HCT116 (cell line): ENCODE measurements at regions not wholly inside any gene's neighbourhood (a gene's known extent, or its start where the extent isn't known, plus 50 kb on each side); places are given as distances from the start of the nearest gene placed in this dataset.

Source experiments
- ATAC-seq: fragments of 200-7000 bp; cut with Tn5 transposase; 2 replicates; pipeline ENCODE4 v1.9.1; 2020; ENCODE audit warnings: mild to moderate bottlenecking, moderate library complexity
- BruUV-seq: library from RNA; stranded (reverse); fragments of 400-500 nt; replicated peaks from 2 replicates; lab custom pipeline; 2021; lab: Mats Ljungman, UMichigan
- CTCF ChIA-PET: fragments of 300-600 bp; sonication (Branson Sonifier 250); formaldehyde crosslinking; loops from one replicate; lab custom pipeline; 2021; ENCODE audit warnings: antibody characterized with exemption; lab: Charles Lee
- POLR2A ChIA-PET: fragments of 300-600, 350-600 bp; sonication (Branson Sonifier 250); formaldehyde crosslinking; loops from one replicate; lab custom pipeline; 2021; ENCODE audit warnings: antibody characterized with exemption; lab: Charles Lee
- RAD21 ChIA-PET, 2 experiments: fragments of 300-600 bp; sonication (Branson Sonifier 250); formaldehyde crosslinking; loops; one replicate each; lab custom pipeline; 2023; ENCODE audit warnings: low total read pairs in 2 of 2; ENCODE audit not compliant: uncharacterized antibody in 2 of 2, unreplicated experiment in 2 of 2, low non-redundant PET in 1 of 2; lab: Charles Lee
- DNase-seq: peaks from one replicate; pipeline ENCODE4 v3.0.0-alpha.2; 2010; ENCODE audit warnings: low read depth, low spot score
- H2AFZ ChIP-seq: fragments of 200-600 bp; shearing (Covaris generic), sonication (generic); 2 replicates; pipeline ENCODE4 v1.6.1; 2017; ENCODE audit warnings: low read depth, mixed run types, mixed read lengths, antibody characterized with exemption, low read length; ENCODE audit not compliant: poor library complexity, severe bottlenecking
- H3K27ac ChIP-seq: 2 replicates; pipeline ENCODE4 v1.5.1; 2012; ENCODE audit warnings: low read depth, low read length
- H3K27me3 ChIP-seq: fragments of 200-600 bp; sonication (generic); 2 replicates; pipeline ENCODE4 v1.6.1; 2016; ENCODE audit warnings: mixed run types, low read length, mixed read lengths; ENCODE audit not compliant: insufficient read depth
- H3K36me3 ChIP-seq, 2 experiments: fragments of 200-500 bp in 1 of 2; fragments of 200-600 bp in 1 of 2; sonication (Bioruptor generic) in 1 of 2; sonication (generic) in 1 of 2; 2 replicates each; pipeline versions ENCODE4 v1.5.1 to v1.6.1; 2014 to 2016; ENCODE audit warnings: low read length in 2 of 2, inconsistent platforms in 1 of 2, mixed read lengths in 1 of 2, mixed run types in 1 of 2; ENCODE audit not compliant: insufficient read depth in 2 of 2, control insufficient read depth in 1 of 2
- H3K4me1 ChIP-seq, 2 experiments: fragments of 200-600 bp in 1 of 2; sonication (generic) in 1 of 2; 2 replicates each; pipeline versions ENCODE4 v1.5.1 to v1.6.1; 2012 to 2017; ENCODE audit warnings: low read length in 2 of 2, inconsistent platforms in 1 of 2, mild to moderate bottlenecking in 1 of 2, mixed read lengths in 1 of 2, mixed run types in 1 of 2, moderate library complexity in 1 of 2; ENCODE audit not compliant: insufficient read depth in 2 of 2, control insufficient read depth in 1 of 2
- H3K4me2 ChIP-seq: fragments of 200-600 bp; sonication (generic); 2 replicates; pipeline ENCODE4 v1.6.1; 2017; ENCODE audit warnings: mixed run types, low read length, mixed read lengths
- H3K4me3 ChIP-seq, 2 experiments: fragments of 200-600 bp in 1 of 2; sonication (generic) in 1 of 2; replicated peaks in 1 of 2; 2 replicates each; pipeline ENCODE4 v1.5.1; 2011 to 2016; ENCODE audit warnings: low read length in 2 of 2, control low read depth in 1 of 2, low read depth in 1 of 2, mild to moderate bottlenecking in 1 of 2, mixed read lengths in 1 of 2, mixed run types in 1 of 2
- H3K79me2 ChIP-seq: fragments of 200-600 bp; sonication (generic); 2 replicates; pipeline ENCODE4 v1.6.1; 2017; ENCODE audit warnings: mild to moderate bottlenecking, mixed run types, low read length, moderate library complexity, mixed read lengths; ENCODE audit not compliant: insufficient read depth
- H3K9ac ChIP-seq: fragments of 200-600 bp; sonication (generic); 2 replicates; pipeline ENCODE4 v1.6.1; 2016; ENCODE audit warnings: low read length, mixed read lengths
- H3K9me2 ChIP-seq: fragments of 200-600 bp; sonication (generic), shearing (Covaris generic); 2 replicates; pipeline ENCODE4 v1.6.1; 2017; ENCODE audit warnings: mixed run types, mild to moderate bottlenecking, moderate library complexity; ENCODE audit not compliant: insufficient read depth
- H3K9me3 ChIP-seq, 2 experiments: fragments of 200-500 bp in 1 of 2; fragments of 200-600 bp in 1 of 2; sonication (Bioruptor generic) in 1 of 2; sonication (generic) in 1 of 2; 2 replicates each; pipeline ENCODE4 v1.6.1; 2014 to 2017; ENCODE audit warnings: low read length in 2 of 2, mixed read lengths in 2 of 2, inconsistent platforms in 1 of 2, low read depth in 1 of 2, mild to moderate bottlenecking in 1 of 2, mixed run types in 1 of 2, moderate library complexity in 1 of 2; ENCODE audit not compliant: control insufficient read depth in 1 of 2, insufficient read depth in 1 of 2
- H4K20me1 ChIP-seq: fragments of 200-600 bp; sonication (generic), shearing (Covaris generic); 2 replicates; pipeline ENCODE4 v1.6.1; 2017; ENCODE audit warnings: mixed run types, mild to moderate bottlenecking, moderate library complexity; ENCODE audit not compliant: insufficient read depth
- ATF3 ChIP-seq: IDR thresholded peaks from 2 replicates; pipeline ENCODE4 v1.6.1; 2012
- CEBPB ChIP-seq: IDR thresholded peaks from 2 replicates; pipeline ENCODE4 v1.6.1; 2012; ENCODE audit warnings: low read depth
- CTCF ChIP-seq, 3 experiments: fragments of 200-600 bp in 1 of 3; sonication (generic) in 1 of 3; IDR thresholded peaks in 2 of 3; conservative IDR thresholded peaks in 1 of 3; 2 replicates each; pipeline ENCODE4 v1.5.1; 2012 to 2017; ENCODE audit warnings: low read depth in 2 of 3, low read length in 2 of 3, antibody characterized with exemption in 1 of 3, borderline replicate concordance in 1 of 3, control low read depth in 1 of 3, mild to moderate bottlenecking in 1 of 3, mixed read lengths in 1 of 3, mixed run types in 1 of 3, moderate library complexity in 1 of 3; ENCODE audit not compliant: insufficient read depth in 1 of 3
- ELF1 ChIP-seq: IDR thresholded peaks from 2 replicates; pipeline ENCODE4 v1.6.1; 2012; ENCODE audit warnings: low read depth, borderline replicate concordance
- EZH2phosphoT487 ChIP-seq: fragments of 200-600 bp; IDR thresholded peaks from 2 replicates; pipeline ENCODE4 v1.6.1; 2018; ENCODE audit warnings: antibody characterized with exemption, borderline replicate concordance
- FOSL1 ChIP-seq: IDR thresholded peaks from 2 replicates; pipeline ENCODE4 v1.6.1; 2012; ENCODE audit warnings: low read depth
- POLR2AphosphoS5 ChIP-seq: IDR thresholded peaks from 2 replicates; pipeline ENCODE4 v1.6.1; 2011; ENCODE audit warnings: mild to moderate bottlenecking, low read depth, low read length, moderate library complexity
- RAD21 ChIP-seq: IDR thresholded peaks from 2 replicates; pipeline ENCODE4 v1.6.1; 2012; ENCODE audit warnings: low read depth, mild to moderate bottlenecking
- SIN3A ChIP-seq: IDR thresholded peaks from 2 replicates; pipeline ENCODE4 v1.6.1; 2012; ENCODE audit warnings: low read depth
- SP1 ChIP-seq: IDR thresholded peaks from 2 replicates; pipeline ENCODE4 v1.6.1; 2012; ENCODE audit warnings: low read depth
- SRF ChIP-seq: IDR thresholded peaks from 2 replicates; pipeline ENCODE4 v1.6.1; 2012; ENCODE audit warnings: low read depth
- YY1 ChIP-seq: IDR thresholded peaks from 2 replicates; pipeline ENCODE4 v1.6.1; 2011; ENCODE audit warnings: low read length, low read depth, moderate library complexity, mild to moderate bottlenecking; ENCODE audit not compliant: insufficient replicate concordance; ENCODE audit errors: extremely low read depth
- ZFX ChIP-seq: fragments of 450-650 bp; IDR thresholded peaks from 2 replicates; pipeline ENCODE4 v1.6.1; 2017
- intact Hi-C: fragments of 100-400 bp; cut with micrococcal nuclease; formaldehyde crosslinking; loops from 2 replicates; pipeline ENCODE4 v1.10.0; 2022
- TF ChIP-seq, protein P1 (sequence below): IDR thresholded peaks from 2 replicates; pipeline ENCODE4 v1.6.1; 2012; ENCODE audit warnings: low read depth

DNA sequence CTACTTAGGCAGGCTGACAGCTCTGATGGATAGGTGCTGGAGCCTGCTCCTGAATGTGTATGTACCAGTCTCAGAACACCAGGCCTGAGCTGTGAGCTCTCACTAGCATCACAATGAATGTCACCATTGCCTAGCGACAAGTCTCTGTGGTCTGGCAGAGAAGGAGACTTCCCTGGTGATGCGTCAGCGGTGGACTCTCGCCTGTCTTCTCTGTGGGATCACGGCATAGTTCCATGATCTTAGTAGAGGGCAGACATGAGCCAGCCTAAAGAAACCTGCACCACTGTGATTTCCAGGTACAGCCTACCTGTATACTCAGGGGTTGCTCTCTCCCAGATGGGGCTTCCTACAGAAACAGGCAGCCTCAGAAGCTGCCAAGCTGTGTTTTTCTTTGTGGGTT, 699.2 kb upstream of the TSPY4 start:
- no TSS peak for BruUV-seq
- no peak overlapping the region for H3K9ac ChIP-seq
- H3K4me3 ChIP-seq = no peak overlapping the region
- no peak overlapping the region for H3K4me2 ChIP-seq
- H4K20me1 ChIP-seq = no peaks in the 10 kb centered on the region
- POLR2A ChIA-PET = no interaction called here
- no peak overlapping the region for H2AFZ ChIP-seq
- no peak for DNase-seq
- H3K27me3 ChIP-seq = no peaks in the 10 kb centered on the region
- TF ChIP-seq FOSL1 (no peak), SRF (no peak), SP1 (no peak), RAD21 (no peak), SIN3A (no peak), CTCF (IDR thresholded peaks at IDR 0.05 in 2 of 3, conservative IDR thresholded peaks at IDR 0.05 in 1 of 3; ENCODE audit: borderline replicate concordance in 1 of 3, insufficient read depth in 1 of 3, low read depth in 2 of 3, low read length in 2 of 3) (no peak), EZH2phosphoT487 (no peak), ATF3 (no peak), POLR2AphosphoS5 (no peak), CEBPB (no peak), ZFX (no peak), YY1 (no peak), ELF1 (no peak)
- TF ChIP-seq, protein P1, sequence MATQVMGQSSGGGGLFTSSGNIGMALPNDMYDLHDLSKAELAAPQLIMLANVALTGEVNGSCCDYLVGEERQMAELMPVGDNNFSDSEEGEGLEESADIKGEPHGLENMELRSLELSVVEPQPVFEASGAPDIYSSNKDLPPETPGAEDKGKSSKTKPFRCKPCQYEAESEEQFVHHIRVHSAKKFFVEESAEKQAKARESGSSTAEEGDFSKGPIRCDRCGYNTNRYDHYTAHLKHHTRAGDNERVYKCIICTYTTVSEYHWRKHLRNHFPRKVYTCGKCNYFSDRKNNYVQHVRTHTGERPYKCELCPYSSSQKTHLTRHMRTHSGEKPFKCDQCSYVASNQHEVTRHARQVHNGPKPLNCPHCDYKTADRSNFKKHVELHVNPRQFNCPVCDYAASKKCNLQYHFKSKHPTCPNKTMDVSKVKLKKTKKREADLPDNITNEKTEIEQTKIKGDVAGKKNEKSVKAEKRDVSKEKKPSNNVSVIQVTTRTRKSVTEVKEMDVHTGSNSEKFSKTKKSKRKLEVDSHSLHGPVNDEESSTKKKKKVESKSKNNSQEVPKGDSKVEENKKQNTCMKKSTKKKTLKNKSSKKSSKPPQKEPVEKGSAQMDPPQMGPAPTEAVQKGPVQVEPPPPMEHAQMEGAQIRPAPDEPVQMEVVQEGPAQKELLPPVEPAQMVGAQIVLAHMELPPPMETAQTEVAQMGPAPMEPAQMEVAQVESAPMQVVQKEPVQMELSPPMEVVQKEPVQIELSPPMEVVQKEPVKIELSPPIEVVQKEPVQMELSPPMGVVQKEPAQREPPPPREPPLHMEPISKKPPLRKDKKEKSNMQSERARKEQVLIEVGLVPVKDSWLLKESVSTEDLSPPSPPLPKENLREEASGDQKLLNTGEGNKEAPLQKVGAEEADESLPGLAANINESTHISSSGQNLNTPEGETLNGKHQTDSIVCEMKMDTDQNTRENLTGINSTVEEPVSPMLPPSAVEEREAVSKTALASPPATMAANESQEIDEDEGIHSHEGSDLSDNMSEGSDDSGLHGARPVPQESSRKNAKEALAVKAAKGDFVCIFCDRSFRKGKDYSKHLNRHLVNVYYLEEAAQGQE = no peak
- CTCF ChIA-PET = no interaction called here
- H3K27ac ChIP-seq = no peak overlapping the region
- no peaks in the 10 kb centered on the region for H3K9me2 ChIP-seq
- RAD21 ChIA-PET = no interaction called here
- ATAC-seq = no peak
- H3K9me3 ChIP-seq = no peaks in the 10 kb centered on the region
- intact Hi-C loops = no loop called here
- H3K4me1 ChIP-seq = no peaks in the 10 kb centered on the region
- no peaks in the 10 kb centered on the region for H3K79me2 ChIP-seq
- H3K36me3 ChIP-seq = no peaks in the 10 kb centered on the region
